Endodermal cell (in vitro differentiated cells): ENCODE measurements at regions not wholly inside any gene's neighbourhood (a gene's known extent, or its start where the extent isn't known, plus 50 kb on each side); places are given as distances from the start of the nearest gene placed in this dataset.

Source experiments
- DNase-seq: peaks from one replicate; pipeline ENCODE4 v3.0.0-alpha.2; 2017
- H3K27ac ChIP-seq: 2 replicates; pipeline ENCODE4 v1.5.1; 2013; ENCODE audit warnings: mild to moderate bottlenecking, low read depth, low read length, moderate library complexity
- H3K27me3 ChIP-seq: 2 replicates; pipeline ENCODE4 v1.6.1; 2013; ENCODE audit warnings: mild to moderate bottlenecking, low read length, moderate library complexity; ENCODE audit not compliant: insufficient read depth, control insufficient read depth, poor library complexity, severe bottlenecking
- H3K36me3 ChIP-seq: 2 replicates; pipeline ENCODE4 v1.7.0; 2013; ENCODE audit warnings: mild to moderate bottlenecking, low read length, moderate library complexity; ENCODE audit not compliant: control insufficient read depth, insufficient read depth
- H3K4me1 ChIP-seq: one replicate; pipeline ENCODE4 v1.7.0; 2013; ENCODE audit warnings: low read length; ENCODE audit not compliant: control insufficient read depth, insufficient read depth
- H3K4me3 ChIP-seq: 2 replicates; pipeline ENCODE4 v1.5.1; 2013; ENCODE audit warnings: mild to moderate bottlenecking, low read length, moderate library complexity
- H3K9ac ChIP-seq: 2 replicates; pipeline ENCODE4 v1.6.1; 2013; ENCODE audit warnings: mild to moderate bottlenecking, low read length, moderate library complexity; ENCODE audit not compliant: poor library complexity, severe bottlenecking; ENCODE audit errors: extremely low read depth
- H3K9me3 ChIP-seq: 2 replicates; pipeline ENCODE4 v1.6.1; 2013; ENCODE audit warnings: mild to moderate bottlenecking, low read length, moderate library complexity; ENCODE audit not compliant: control insufficient read depth
- H3K27ac Mint-ChIP-seq: 2 replicates; pipeline ENCODE4 v1.8.0; 2020; ENCODE audit warnings: mixed read lengths
- H3K27me3 Mint-ChIP-seq: 2 replicates; pipeline ENCODE4 v1.8.0; 2021; ENCODE audit warnings: mild to moderate bottlenecking, mixed read lengths; ENCODE audit not compliant: insufficient read depth
- H3K36me3 Mint-ChIP-seq: 2 replicates; pipeline ENCODE4 v1.8.0; 2020; ENCODE audit warnings: low read depth, mixed read lengths
- H3K4me1 Mint-ChIP-seq: 2 replicates; pipeline ENCODE4 v1.8.0; 2020; ENCODE audit warnings: mixed read lengths
- H3K4me3 Mint-ChIP-seq: 2 replicates; pipeline ENCODE4 v1.8.0; 2020; ENCODE audit warnings: mild to moderate bottlenecking, moderate library complexity, mixed read lengths
- H3K9me3 Mint-ChIP-seq: 2 replicates; pipeline ENCODE4 v1.8.0; 2020; ENCODE audit warnings: mild to moderate bottlenecking, mixed read lengths
- WGBS, 2 experiments: methylation state at CpG; one replicate each; pipeline versions ENCODE4 v1.1.5 to v1.1.7; 2013; ENCODE audit warnings: missing lambda C conversion rate in 2 of 2, mixed read lengths in 1 of 2; ENCODE audit not compliant: insufficient coverage in 1 of 2, insufficient read length in 1 of 2; 5-methylcytosine and 5-hydroxymethylcytosine counted together
- TF ChIP-seq, protein P1 (sequence below): fragments of 200-600 bp; sonication (generic); conservative IDR thresholded peaks from 2 replicates; pipeline ENCODE4 v1.5.0; 2021; ENCODE audit warnings: antibody characterized with exemption, mild to moderate bottlenecking

- H3K9ac ChIP-seq, result no peak overlapping the region
- H3K9me3 ChIP-seq, result no peaks in the 10 kb centered on the region
- H3K27me3 Mint-ChIP-seq, result peaks cover 2% of the 10 kb centered on the region
- TF ChIP-seq, protein P1, sequence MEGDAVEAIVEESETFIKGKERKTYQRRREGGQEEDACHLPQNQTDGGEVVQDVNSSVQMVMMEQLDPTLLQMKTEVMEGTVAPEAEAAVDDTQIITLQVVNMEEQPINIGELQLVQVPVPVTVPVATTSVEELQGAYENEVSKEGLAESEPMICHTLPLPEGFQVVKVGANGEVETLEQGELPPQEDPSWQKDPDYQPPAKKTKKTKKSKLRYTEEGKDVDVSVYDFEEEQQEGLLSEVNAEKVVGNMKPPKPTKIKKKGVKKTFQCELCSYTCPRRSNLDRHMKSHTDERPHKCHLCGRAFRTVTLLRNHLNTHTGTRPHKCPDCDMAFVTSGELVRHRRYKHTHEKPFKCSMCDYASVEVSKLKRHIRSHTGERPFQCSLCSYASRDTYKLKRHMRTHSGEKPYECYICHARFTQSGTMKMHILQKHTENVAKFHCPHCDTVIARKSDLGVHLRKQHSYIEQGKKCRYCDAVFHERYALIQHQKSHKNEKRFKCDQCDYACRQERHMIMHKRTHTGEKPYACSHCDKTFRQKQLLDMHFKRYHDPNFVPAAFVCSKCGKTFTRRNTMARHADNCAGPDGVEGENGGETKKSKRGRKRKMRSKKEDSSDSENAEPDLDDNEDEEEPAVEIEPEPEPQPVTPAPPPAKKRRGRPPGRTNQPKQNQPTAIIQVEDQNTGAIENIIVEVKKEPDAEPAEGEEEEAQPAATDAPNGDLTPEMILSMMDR, result no peak
- H3K4me3 ChIP-seq, result no peak overlapping the region
- H3K27ac Mint-ChIP-seq, result no peak overlapping the region
- peaks cover 15% of the 10 kb centered on the region for H3K4me1 Mint-ChIP-seq
- H3K36me3 ChIP-seq, result no peaks in the 10 kb centered on the region
- no peak overlapping the region for H3K4me3 Mint-ChIP-seq
- H3K36me3 Mint-ChIP-seq, result no peaks in the 10 kb centered on the region
- H3K4me1 ChIP-seq, result peaks cover 6% of the 10 kb centered on the region
- H3K27me3 ChIP-seq, result no peaks in the 10 kb centered on the region
- peak overlapping the region; percentile 41 for H3K27ac ChIP-seq
- 79 to 87% methylated on average over 10 to 14 of the region's 14 CpGs for WGBS, 2 experiments
- no peak for DNase-seq
- H3K9me3 Mint-ChIP-seq, result no peaks in the 10 kb centered on the region
Measured at GRCh38 chr3:194079702-194080172, 56.2 kb upstream of the HES1 start.

- TF ChIP-seq, protein P1, result no peak
- Histone ChIP-seq H3K36me3 (no peaks in the 10 kb centered on the region), H3K9me3 (no peaks in the 10 kb centered on the region), H3K27me3 (no peaks in the 10 kb centered on the region), H3K27ac (no peak overlapping the region), H3K4me3 (no peak overlapping the region), H3K4me1 (peaks cover 6% of the 10 kb centered on the region), H3K9ac (no peak overlapping the region)
- Mint-ChIP-seq H3K9me3 (no peaks in the 10 kb centered on the region), H3K27me3 (peaks cover 2% of the 10 kb centered on the region), H3K4me1 (peaks cover 19% of the 10 kb centered on the region), H3K4me3 (no peak overlapping the region), H3K36me3 (no peaks in the 10 kb centered on the region), H3K27ac (no peak overlapping the region)
- DNase-seq, result no peak
- WGBS, 2 experiments, result 71 to 78% methylated on average over 3 to 7 of the region's 7 CpGs
Measured at GRCh38 chr3:194080436-194080835, 55.5 kb upstream of the HES1 start.

DNA sequence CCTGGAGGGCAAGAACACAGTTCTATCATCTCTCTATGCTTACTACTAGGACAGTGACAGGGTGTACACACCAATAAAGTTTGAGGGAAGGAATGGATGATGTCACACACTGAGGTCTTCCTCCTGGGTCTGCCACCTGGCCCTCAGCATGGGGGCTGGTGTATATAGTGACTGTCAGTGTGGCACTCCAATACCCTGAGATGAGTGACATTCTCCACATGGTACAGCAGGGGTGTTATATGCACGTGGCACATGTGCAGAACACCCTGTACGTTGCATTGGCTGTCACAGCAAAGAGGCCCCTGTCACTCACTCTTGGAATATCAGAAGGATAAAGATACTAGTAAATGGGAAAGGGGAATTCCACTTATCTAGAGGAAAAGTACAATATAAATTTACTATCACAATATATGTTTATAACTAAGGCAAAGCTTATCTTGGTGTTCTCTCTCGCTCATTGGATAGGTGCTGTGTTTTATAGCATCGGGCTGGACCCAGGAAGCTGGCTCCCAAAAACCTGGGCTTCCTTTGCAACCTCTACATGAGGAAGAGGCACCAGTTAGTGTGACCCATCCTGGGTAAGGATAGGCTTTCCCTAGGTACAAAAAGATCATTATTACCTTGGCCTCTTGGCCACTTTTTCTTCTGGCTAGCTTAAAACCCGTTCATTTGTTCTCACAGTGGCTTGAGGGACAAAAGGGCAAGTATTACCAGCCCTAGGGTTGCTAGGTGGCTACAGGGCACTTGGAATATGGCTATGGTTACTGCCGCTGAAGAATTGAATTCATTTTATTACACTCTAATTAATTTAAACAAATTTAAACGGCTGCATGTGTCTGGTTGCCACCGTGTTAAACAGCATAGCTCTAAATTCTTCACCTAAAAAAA lies 54.8 kb upstream of the HES1 start:
- no peaks in the 10 kb centered on the region for H3K36me3 Mint-ChIP-seq
- H3K4me3 ChIP-seq, result no peak overlapping the region
- DNase-seq, result no peak
- H3K27ac Mint-ChIP-seq, result no peak overlapping the region
- H3K36me3 ChIP-seq, result no peaks in the 10 kb centered on the region
- TF ChIP-seq, protein P1, result no peak
- WGBS, 2 experiments, result 88 to 94% methylated on average over 5 to 8 of the region's 8 CpGs
- H3K27ac ChIP-seq, result no peak overlapping the region
- H3K27me3 Mint-ChIP-seq, result peaks cover 2% of the 10 kb centered on the region
- H3K9ac ChIP-seq, result no peak overlapping the region
- H3K9me3 ChIP-seq, result no peaks in the 10 kb centered on the region
- H3K4me3 Mint-ChIP-seq, result no peak overlapping the region
- no peaks in the 10 kb centered on the region for H3K9me3 Mint-ChIP-seq
- H3K27me3 ChIP-seq, result no peaks in the 10 kb centered on the region
- peaks cover 21% of the 10 kb centered on the region for H3K4me1 Mint-ChIP-seq
- peaks cover 8% of the 10 kb centered on the region for H3K4me1 ChIP-seq
